ENCODE measurements at regions not wholly inside any gene's neighbourhood (a gene's known extent, or its start where the extent isn't known, plus 50 kb on each side); places are given as distances from the start of the nearest gene placed in this dataset.

GRCh38 chr6:96465321-96465903 lies 56.2 kb upstream of the UFL1 start:
- DNase-seq: no peak
- TF ChIP-seq EZH2 (IDR thresholded peaks at IDR 0.05; ENCODE audit: insufficient read depth, poor library complexity, severe bottlenecking): no peak
- TF ChIP-seq EZH2phosphoT487 (IDR thresholded peaks at IDR 0.05; ENCODE audit: insufficient read depth, low read depth): no peak
- Histone ChIP-seq H3K27ac (no peak overlapping the region), H3K9me2 (ENCODE audit: insufficient read depth) (no peaks in the 10 kb centered on the region), H3K4me2 (ENCODE audit: unreplicated experiment) (no peak overlapping the region), H3K27me3 (replicated peaks; ENCODE audit: insufficient read depth) (no peaks in the 10 kb centered on the region), H3K9me3 (ENCODE audit: low read depth) (no peaks in the 10 kb centered on the region), H3K4me1 (ENCODE audit: insufficient read depth) (no peaks in the 10 kb centered on the region), H2AFZ (no peak overlapping the region), H3K36me3 (ENCODE audit: low read depth) (no peaks in the 10 kb centered on the region), H3K9ac (no peak overlapping the region), H3K4me3 (no peak overlapping the region), H4K20me1 (ENCODE audit: insufficient read depth) (no peaks in the 10 kb centered on the region), H3F3A (ENCODE audit: insufficient read depth) (no peaks in the 10 kb centered on the region), H3K79me2 (ENCODE audit: insufficient read depth) (no peaks in the 10 kb centered on the region)
- in situ Hi-C loops (cut with MboI): no loop called here
- WGBS, 2 experiments (ENCODE audit: low coverage in 1 of 2, low lambda C conversion rate in 2 of 2, missing lambda C conversion rate in 2 of 2): 8 to 12% methylated on average over 3 of the region's 3 CpGs

- H3K36me3 ChIP-seq (ENCODE audit: low read depth): no peaks in the 10 kb centered on the region
- no peaks in the 10 kb centered on the region for H3F3A ChIP-seq (ENCODE audit: insufficient read depth)
- H3K4me3 ChIP-seq: no peak overlapping the region
- no peak overlapping the region for H2AFZ ChIP-seq
- H3K9me2 ChIP-seq (ENCODE audit: insufficient read depth): no peaks in the 10 kb centered on the region
- H3K4me1 ChIP-seq (ENCODE audit: insufficient read depth): no peaks in the 10 kb centered on the region
- TF ChIP-seq EZH2 (IDR thresholded peaks at IDR 0.05; ENCODE audit: insufficient read depth, poor library complexity, severe bottlenecking): no peak
- no peak for TF ChIP-seq EZH2phosphoT487 (IDR thresholded peaks at IDR 0.05; ENCODE audit: insufficient read depth, low read depth)
- no peak overlapping the region for H3K9ac ChIP-seq
- in situ Hi-C loops (cut with MboI): no loop called here
- no peaks in the 10 kb centered on the region for H3K27me3 ChIP-seq (replicated peaks; ENCODE audit: insufficient read depth)
- no peaks in the 10 kb centered on the region for H3K9me3 ChIP-seq (ENCODE audit: low read depth)
- 0% methylated on average over 2 of the region's 2 CpGs for WGBS, 2 experiments (ENCODE audit: low coverage in 1 of 2, low lambda C conversion rate in 2 of 2, missing lambda C conversion rate in 2 of 2)
- DNase-seq: no peak
- H3K4me2 ChIP-seq (ENCODE audit: unreplicated experiment): no peak overlapping the region
- H3K27ac ChIP-seq: no peak overlapping the region
- H4K20me1 ChIP-seq (ENCODE audit: insufficient read depth): no peaks in the 10 kb centered on the region
- H3K79me2 ChIP-seq (ENCODE audit: insufficient read depth): no peaks in the 10 kb centered on the region
Measured at GRCh38 chr6:96466147-96466863, 55.3 kb upstream of the UFL1 start.

- Histone ChIP-seq H3K27me3 (replicated peaks; ENCODE audit: insufficient read depth) (no peaks in the 10 kb centered on the region), H3K4me2 (ENCODE audit: unreplicated experiment) (no peak overlapping the region), H3K36me3 (ENCODE audit: low read depth) (no peaks in the 10 kb centered on the region), H3K9ac (no peak overlapping the region), H3K4me3 (no peak overlapping the region), H2AFZ (no peak overlapping the region), H3K79me2 (ENCODE audit: insufficient read depth) (no peaks in the 10 kb centered on the region), H3K9me3 (ENCODE audit: low read depth) (no peaks in the 10 kb centered on the region), H3K27ac (no peak overlapping the region), H3K9me2 (ENCODE audit: insufficient read depth) (no peaks in the 10 kb centered on the region), H3K4me1 (ENCODE audit: insufficient read depth) (no peaks in the 10 kb centered on the region), H3F3A (ENCODE audit: insufficient read depth) (no peaks in the 10 kb centered on the region), H4K20me1 (ENCODE audit: insufficient read depth) (no peaks in the 10 kb centered on the region)
- in situ Hi-C loops (cut with MboI): no loop called here
- DNase-seq: no peak
- TF ChIP-seq EZH2 (IDR thresholded peaks at IDR 0.05; ENCODE audit: insufficient read depth, poor library complexity, severe bottlenecking): no peak
- TF ChIP-seq EZH2phosphoT487 (IDR thresholded peaks at IDR 0.05; ENCODE audit: insufficient read depth, low read depth): no peak
Measured at GRCh38 chr6:96467814-96468213, 53.8 kb upstream of the UFL1 start.

- H3K9me3 ChIP-seq (ENCODE audit: low read depth): no peaks in the 10 kb centered on the region
- no peaks in the 10 kb centered on the region for H3K9me2 ChIP-seq (ENCODE audit: insufficient read depth)
- TF ChIP-seq EZH2phosphoT487 (IDR thresholded peaks at IDR 0.05; ENCODE audit: insufficient read depth, low read depth) (no peak), EZH2 (IDR thresholded peaks at IDR 0.05; ENCODE audit: insufficient read depth, poor library complexity, severe bottlenecking) (no peak)
- in situ Hi-C loops (cut with MboI): no loop called here
- H3K27me3 ChIP-seq (replicated peaks; ENCODE audit: insufficient read depth): no peaks in the 10 kb centered on the region
- H3K4me2 ChIP-seq (ENCODE audit: unreplicated experiment): no peak overlapping the region
- no peaks in the 10 kb centered on the region for H4K20me1 ChIP-seq (ENCODE audit: insufficient read depth)
- WGBS, 2 experiments (ENCODE audit: low coverage in 1 of 2, low lambda C conversion rate in 2 of 2, missing lambda C conversion rate in 2 of 2): 2 to 4% methylated on average over 3 of the region's 3 CpGs
- no peak overlapping the region for H3K27ac ChIP-seq
- no peaks in the 10 kb centered on the region for H3K36me3 ChIP-seq (ENCODE audit: low read depth)
- H3K79me2 ChIP-seq (ENCODE audit: insufficient read depth): no peaks in the 10 kb centered on the region
- H3F3A ChIP-seq (ENCODE audit: insufficient read depth): no peaks in the 10 kb centered on the region
- H3K4me1 ChIP-seq (ENCODE audit: insufficient read depth): no peaks in the 10 kb centered on the region
- H3K9ac ChIP-seq: no peak overlapping the region
- no peak overlapping the region for H3K4me3 ChIP-seq
- no peak overlapping the region for H2AFZ ChIP-seq
- DNase-seq: no peak
Measured at GRCh38 chr6:96468281-96468680, 53.3 kb upstream of the UFL1 start.

Measured in GM23248 (cell line).